AG09319 (cell line): ENCODE measurements at regions not wholly inside any gene's neighbourhood (a gene's known extent, or its start where the extent isn't known, plus 50 kb on each side); places are given as distances from the start of the nearest gene placed in this dataset.
A peak's percentile ranks its signal among the peaks of the same experiment; 100 is the strongest.

Experiments used
- DNase-seq: peaks from one replicate; pipeline ENCODE4 v3.0.0-alpha.2; 2010; ENCODE audit warnings: low read depth; ENCODE audit errors: extremely low read depth
- CTCF ChIP-seq: IDR thresholded peaks from 2 replicates; pipeline ENCODE4 v1.5.1; 2011; ENCODE audit warnings: low read depth, mild to moderate bottlenecking, inconsistent platforms, low read length, moderate library complexity

GRCh38 chr6:21738180-21739094 lies 144.9 kb downstream of the SOX4 start:
- TF ChIP-seq CTCF: no peak
- DNase-seq: no peak

GRCh38 chr6:21739241-21739640 lies 145.7 kb downstream of the SOX4 start:
- TF ChIP-seq CTCF: no peak

GRCh38 chr6:21739838-21740237 lies 146.3 kb downstream of the SOX4 start:
- TF ChIP-seq CTCF: no peak

More at GRCh38 chr6:21739241-21739640, 145.7 kb downstream of the SOX4 start:
- no peak for DNase-seq

GRCh38 chr6:21740376-21741124 lies 147.0 kb downstream of the SOX4 start:
- no peak for DNase-seq

More at GRCh38 chr6:21739838-21740237, 146.3 kb downstream of the SOX4 start:
- DNase-seq: no peak

GRCh38 chr6:21741221-21742109 lies 147.9 kb downstream of the SOX4 start:
- no peak for DNase-seq
- no peak for TF ChIP-seq CTCF

More at GRCh38 chr6:21740376-21741124, 147.0 kb downstream of the SOX4 start:
- TF ChIP-seq CTCF: no peak

GRCh38 chr6:21742238-21742660 lies 148.7 kb downstream of the SOX4 start:
- TF ChIP-seq CTCF: no peak
- peak; percentile 48 for DNase-seq
